GM21717 (cell line): ENCODE measurements at regions not wholly inside any gene's neighbourhood (a gene's known extent, or its start where the extent isn't known, plus 50 kb on each side); places are given as distances from the start of the nearest gene placed in this dataset.

Experiments used
- ATAC-seq: cut with Tn5 transposase; IDR thresholded peaks from one replicate; pipeline ENCODE4 v1.9.1; 2021; ENCODE audit warnings: mild to moderate bottlenecking, moderate library complexity; ENCODE audit not compliant: unreplicated experiment

DNA sequence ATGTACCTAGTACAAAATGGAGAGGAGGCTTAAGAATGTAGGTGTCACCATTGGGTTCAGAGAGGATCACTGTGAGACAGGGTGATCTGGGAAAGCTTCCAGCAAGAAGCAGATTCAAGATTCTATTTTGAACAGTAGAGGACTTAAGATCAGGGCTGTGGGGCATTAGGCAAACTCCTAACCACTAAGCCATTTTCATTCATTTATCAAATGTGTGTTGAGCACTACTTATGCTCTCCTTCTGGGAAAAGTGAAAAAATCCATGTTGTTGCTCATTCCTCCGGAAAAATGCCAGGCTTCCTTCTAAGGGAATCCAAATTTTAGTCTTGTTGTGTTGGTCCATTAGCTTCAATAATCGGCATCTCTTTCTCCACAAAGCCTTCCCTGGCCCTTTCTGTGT is 163.4 kb downstream of the NUAK1 start:
- ATAC-seq, result no peak

DNA sequence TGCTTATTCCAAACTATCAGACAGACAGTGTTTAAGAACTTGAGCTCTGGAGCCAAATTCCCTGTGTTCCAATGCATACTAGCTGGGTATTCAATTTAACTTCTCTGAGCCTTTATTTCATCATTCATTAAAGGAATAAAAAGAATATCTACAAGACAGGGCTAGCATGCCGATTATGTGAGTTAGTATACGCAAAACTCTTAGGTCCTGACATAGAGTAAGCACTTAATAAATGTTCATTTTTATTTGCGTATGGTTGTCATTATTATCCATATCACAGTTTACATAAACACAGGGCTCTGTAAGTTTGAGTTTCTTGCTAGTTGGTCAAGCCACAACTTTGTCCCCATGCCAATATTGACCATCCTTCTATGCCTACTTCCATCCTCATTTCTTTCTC is 161.5 kb downstream of the NUAK1 start:
- ATAC-seq, result no peak

DNA sequence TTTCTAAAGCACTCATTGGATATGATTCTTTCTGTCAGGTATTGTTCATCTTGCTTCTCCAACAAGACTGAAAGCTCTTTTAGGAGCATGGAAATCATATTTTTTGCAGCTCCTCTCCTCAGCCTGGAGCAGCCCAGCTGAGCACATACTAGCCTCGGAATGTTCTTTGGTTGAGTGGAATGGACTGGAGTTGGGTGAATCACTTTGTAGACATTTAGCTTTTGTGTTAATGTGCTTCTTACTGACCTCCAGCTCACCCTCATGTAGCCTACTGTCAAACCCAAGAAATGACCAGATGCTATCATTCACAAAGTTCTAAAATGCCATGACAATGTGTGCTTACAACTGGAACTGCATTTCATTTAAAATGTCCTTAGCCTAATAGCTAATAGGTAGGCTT is 161.1 kb downstream of the NUAK1 start:
- ATAC-seq, result no peak

DNA sequence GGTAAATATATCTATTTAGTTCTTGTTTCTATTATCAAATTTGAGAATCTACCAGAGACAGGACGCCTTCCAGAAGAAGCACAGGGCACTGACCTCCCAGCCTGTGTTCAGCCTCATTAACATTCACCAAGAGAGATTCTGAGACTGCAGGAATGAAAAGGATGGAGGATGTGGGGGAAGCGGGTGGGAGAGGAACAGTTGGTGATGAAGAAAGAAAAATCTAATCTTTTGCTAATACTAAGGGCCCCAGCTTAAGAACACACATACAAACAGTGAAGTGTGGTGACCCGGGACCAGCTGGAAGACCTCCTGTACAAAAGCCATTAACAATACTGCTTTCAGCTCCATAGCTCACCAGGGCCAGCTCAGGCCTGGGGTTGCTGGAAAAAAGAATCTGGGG is 160.5 kb downstream of the NUAK1 start:
- ATAC-seq, result no peak

DNA sequence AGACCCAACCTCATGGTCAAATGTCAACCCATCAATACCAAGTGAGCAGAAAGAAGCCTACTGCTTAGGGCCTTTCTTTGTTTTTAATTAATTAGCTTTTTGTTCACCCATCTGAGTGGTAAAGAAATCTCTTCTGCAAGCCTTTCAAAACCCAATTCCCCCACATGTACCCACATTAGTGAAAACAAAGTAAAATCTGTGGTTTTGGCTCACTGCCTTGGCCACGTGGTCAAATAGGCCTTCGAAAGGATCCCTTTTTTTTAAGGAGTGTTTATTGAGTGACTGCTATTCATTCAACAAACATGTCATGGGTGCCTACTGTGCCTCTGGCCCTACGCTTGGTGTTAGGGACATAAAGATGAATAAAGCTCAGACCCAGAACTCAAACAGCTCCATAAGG is 160.1 kb downstream of the NUAK1 start:
- no peak for ATAC-seq

DNA sequence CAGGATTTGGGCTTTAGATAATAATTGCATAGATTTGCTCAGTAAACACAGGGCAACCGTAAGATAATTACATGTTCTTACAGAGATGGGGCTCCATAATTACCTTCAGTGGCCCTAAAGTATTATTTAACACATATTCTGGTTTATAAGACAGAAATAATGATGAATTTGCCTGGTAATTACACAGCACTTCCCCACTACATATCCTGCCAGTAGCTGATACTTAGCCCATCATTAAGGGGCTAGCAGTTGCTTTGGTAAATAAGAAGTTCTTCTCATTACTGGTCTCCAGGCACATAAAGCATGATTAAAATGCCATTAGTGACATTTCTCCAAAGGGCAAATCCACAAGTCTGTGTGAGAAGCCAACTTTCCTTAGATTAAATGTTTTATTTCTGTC is 158.7 kb downstream of the NUAK1 start:
- no peak for ATAC-seq

DNA sequence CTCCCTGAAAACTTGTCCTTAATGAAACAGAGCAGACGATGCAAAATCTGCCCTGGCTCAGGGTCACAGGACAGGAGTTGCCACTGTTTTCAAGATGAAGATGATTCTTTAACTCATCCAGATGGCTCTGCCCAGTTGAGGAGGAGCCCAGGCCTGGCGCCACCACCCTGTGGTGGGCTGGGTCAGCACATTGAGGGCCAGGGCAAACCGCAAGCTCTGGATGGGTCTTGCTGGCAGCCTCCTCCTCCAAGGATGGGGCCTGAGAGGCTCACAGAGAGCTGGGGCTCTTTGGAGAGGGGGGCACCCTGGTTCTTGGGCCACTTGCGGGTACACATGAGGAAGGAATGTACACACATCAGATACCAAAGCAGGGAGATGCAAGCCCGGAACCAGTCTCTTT is 158.2 kb downstream of the NUAK1 start:
- ATAC-seq, result no peak

DNA sequence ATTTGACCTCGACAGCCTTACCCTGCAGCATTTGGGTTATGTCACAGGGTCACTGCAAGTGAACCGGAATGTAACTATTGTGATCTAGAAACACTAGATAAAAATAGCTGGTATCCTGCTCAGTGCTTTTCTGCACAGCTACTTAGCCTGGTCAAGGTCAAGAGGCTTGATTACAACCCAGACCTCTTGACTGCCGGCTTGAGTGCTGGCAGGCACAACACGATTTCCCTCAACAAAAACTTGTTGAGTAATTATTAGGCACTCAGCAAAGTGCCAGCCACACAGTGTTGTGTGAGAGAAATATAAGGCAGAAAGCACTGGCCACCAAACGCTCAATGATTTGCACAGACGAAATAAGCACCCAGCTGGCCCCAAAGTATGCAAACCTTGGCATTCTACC is 156.7 kb downstream of the NUAK1 start:
- no peak for ATAC-seq

DNA sequence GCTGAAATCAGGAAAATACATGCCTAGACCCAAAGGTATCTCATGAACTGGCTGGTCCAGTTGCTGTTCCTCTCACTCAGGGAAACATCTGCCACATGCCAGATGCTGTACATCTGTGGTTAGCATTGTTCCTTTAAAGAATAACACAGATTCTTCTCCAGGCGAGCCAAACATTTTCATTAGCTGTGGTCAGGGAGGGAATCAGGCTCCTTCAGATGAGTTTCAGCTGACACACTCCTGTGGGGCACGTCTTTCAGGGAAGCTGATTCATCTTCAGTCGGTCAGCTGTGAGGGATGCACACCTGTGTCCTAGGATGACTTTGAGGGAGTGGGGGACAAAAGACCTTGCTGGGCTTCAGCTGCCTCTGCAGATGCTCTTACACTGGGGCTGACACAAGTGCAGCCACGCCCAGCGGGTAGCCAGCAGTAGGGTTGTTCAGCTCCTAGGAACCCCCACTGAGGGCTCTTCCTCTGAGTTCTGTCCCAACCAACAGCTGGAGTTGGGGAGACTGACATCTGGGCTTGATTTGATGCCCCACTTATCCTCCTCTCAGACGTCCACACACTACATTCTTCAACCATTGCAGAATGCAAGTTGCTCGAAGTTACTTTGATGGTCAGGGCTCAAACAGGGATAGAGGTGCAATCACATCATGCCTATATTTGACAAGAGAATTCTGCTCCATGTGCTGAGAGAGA is 155.0 kb downstream of the NUAK1 start:
- ATAC-seq, result no peak

DNA sequence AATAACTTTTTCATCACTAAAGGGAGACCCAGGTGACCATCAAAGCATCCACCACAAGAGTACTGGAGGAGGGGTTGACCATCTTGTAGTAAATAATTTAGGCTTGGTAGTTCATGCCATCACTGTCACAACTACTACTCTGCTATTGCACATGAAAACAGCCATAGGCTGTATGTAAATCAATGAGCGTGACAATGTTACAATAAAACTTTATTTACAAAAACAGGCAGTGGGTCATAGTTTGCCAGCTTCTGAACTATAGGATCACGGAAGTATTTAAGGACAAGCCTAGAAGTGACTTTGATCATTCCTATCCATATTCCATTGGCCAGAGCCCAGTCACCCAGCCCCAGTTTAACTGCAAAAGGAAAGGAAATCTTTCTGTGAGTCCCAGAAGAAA is 153.4 kb downstream of the NUAK1 start:
- no peak for ATAC-seq

DNA sequence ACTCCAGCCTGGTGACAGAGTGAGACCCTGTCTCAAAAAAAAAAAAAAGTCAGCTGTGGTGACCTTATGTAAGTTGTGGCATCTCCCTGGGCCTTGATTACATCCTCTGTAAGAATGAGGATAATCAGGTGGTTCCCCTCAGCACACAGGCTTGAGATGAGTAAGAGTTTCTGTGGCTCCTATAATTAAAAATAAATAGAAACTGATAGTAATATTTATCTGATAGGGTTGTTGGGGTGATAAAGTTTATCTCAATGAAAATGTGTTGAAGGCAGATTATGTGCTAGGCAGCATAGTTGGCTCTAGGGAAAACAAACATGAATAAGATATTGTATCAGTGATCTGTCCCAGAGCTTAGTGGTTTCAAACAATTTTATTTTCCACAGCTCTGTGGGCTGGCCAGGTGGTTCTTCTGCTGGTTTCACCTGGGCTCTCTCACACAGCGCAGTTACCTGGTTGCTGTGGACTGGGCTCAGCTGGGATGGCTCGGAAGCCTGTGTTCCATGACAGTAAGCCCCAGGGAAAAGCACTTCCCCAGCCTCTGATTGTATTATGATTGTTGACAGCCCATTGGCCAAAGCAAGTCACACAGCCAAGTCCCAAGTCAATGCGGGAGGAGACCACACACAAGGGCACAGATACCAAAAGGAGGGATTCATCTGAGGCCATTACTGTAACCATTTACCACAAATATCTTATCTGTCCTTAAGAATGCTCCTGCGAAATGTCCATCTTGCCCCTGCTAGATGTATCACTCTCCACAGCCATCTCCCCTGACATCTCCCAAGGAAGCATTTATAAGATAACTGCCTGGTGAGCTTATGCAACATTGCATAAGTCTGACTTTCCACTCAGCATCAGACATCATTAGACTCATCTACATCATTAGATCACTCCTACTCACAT is 151.7 kb downstream of the NUAK1 start:
- no peak for ATAC-seq

DNA sequence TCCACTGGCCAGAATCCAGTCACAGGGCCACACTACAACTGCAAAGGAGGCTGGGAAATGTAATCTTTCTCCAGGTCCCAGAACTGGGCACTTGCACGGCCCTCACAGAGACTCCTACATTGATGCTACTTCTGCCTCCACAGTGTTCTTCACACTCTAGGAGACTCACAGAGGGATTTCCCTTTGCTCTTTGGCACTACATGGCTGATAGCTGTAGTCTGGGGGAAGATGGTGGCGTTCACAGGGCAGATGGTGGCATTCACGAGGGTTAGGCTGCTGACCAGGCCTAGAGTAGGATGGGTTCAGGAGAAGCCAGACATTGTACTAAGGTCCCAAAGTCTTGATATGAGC is 151.1 kb downstream of the NUAK1 start:
- no peak for ATAC-seq

DNA sequence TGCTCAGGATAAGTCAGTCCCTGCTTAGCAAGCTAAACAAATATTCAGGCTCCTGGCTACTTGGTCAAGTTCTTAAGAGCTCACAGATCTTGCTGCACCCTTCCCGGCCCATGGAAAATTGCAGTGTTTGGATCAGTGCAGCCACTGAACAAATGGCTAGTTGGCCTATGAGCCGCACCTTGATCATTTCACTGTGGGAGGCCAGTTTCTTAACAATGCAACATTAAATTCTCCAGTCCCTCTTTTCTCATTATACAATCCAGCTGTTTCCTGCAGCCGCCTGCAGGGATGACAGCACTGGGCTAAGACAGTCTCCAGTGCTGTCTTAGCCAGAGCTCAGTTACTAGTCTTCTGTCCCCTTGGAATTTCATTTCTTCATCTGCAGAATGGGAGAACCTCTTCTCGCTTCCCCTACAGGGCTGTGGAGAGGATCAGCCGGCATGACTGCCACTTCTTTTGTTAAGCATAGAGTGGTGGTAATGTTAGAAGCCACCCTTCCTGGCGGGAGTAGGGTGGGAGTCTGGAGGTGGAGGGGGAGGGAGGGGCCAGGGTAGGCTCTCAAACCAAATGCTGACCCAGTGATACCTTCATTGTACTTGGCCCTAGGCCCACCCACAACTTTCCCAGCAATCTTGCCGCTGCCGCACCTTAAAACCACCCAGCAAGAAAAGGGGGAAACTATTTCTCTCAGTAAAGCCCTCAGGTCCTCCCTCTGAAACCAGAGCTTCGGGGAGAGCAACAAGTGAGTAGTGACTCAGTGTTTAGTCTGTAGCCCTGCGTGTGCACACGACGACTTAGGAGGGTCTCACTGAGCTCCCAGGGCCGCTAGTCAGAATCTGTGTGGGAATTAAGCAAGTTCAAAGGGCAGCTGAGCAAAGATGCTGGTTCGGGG is 145.7 kb downstream of the NUAK1 start:
- ATAC-seq, result no peak

DNA sequence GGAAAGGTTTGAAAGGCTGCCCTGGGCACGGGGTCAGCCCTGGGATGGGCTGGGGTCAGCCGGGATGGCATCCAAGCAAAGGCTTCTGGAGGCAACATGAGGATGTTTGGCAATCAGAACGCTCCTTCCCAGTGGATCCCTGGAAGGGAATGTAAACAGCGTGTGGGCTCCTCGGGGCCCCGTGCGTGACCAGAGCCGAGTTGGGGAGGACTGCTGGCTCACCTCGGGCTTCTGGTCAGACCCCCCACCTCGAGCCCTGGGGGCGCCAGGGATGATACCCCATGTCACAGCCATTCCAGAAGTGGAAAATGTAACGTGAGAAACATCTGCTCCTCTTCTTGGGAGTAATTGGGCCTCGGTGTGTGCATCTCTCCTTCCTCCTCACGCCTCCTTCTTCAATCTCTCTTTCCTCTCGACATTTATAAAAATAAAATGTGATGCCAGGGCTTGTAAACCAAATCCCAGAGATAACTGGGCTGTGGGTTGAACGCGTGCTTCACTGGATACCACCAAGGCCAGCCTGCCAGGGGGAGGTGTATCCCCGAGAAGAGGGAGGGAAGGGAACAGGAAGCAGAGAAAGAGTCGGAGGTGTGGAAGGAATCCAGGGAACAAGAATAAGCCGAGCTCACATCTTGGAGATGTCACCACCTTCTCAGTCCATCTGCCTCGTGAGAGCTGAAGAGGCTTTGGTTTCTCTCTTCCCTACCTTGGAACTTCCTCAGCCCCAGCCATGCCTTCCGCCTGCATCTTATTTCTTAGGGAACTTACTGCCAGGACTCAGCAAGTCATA is 144.8 kb downstream of the NUAK1 start:
- ATAC-seq, result no peak

DNA sequence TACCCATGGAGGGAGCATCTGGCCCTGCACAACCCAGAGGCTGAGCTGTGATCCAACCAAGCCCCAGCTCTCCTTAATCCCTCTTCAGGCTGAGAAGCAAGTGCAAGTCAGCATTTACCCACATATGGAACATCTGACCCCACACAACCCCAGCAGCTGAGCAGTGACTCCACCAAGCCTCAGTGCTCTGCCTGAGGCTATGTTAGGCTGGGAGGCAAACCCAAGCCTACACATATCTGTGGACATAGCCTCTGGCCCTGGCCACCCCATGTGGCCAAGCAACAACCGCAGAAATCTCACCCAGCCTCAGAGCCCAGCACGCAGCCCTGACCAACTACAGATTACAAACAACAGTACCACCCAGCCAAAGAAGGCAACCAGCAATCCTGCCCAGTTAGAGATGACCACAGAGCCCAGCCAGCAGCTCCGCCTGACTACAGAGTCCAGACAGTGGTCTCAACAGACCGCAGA is 142.8 kb downstream of the NUAK1 start:
- no peak for ATAC-seq

DNA sequence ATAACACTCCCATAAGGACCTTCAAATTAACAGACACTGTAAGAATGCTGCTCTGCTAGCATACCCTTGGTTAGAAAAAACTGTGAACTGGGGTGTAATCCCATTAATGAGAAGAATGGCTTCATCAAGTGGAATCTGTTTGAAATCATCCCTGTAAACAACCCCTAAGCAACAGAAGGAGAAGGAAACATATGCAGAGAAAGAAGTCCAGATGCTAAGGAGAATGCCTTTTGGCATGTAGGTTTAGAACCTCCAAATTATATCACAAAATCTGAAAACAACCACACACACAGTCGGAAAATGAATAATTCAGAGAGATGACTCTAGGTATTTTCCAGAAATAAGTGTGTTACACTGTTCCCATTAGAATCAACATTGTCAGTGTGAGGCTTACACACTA is 140.2 kb downstream of the NUAK1 start:
- no peak for ATAC-seq

DNA sequence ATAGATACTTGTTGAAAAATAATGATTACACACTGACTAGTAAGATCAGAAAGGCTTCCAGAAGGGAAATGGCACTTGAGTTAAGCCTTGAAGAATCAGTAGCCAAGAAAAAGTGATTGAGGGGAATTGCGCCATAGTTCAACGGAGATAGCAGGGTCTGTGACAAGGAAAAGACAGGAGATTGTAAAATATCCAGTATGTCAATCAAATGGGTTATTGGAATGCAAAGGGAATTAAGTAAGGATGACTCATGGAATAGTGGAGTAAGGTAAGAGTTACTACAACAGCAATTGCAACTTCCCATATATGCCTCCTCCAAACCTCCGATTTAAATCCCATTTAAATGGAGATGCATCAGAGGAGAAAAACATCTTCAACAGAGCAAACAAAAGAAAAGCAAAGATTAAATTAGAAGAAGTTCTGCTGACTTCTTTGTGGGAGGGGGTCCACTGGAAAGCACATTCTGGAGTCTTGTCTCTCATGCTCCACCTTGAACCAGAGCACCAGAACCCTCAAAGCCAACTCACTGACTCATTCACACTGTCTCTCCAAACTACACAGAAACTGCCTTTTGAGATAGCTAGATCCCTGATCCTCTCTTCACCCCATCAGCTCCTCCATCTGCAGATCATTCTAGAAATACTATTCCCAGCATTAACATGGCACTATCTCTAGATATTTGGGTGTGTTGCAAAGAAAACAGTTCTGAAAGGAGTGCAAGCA is 138.2 kb downstream of the NUAK1 start:
- ATAC-seq, result no peak

DNA sequence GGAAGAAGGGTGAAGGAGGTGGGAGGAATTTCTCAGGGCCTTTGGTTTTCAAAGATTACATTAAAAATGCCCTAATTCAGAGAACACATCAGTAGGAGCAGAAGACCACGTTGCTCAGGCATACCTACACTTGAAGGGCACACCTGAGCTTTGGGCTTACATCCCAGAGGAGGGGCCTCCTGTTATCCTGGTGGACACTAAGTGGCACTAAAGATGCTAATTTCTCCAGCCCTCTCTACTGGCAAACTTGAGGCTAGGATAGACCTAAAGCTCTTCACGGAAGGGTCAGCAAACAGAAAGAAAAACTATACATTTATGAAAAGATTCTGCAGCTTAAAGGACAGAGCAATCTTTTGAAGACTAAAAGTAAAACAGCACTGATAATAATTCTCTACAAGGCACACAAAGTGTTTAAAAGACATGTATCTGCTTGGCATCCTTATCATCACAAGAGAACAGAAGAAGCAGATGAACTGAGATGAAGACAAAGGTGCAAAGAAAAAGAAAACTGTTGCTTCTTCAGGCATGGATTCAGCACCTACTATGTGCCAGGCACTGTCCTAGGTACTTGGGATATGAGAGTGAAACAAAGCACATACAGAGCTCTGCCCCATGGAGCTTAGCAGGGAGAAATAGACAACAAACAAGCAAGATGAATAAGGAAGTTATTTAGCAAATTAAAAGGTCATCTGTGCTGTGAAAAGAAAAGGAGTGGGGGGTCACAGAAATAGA is 137.5 kb downstream of the NUAK1 start:
- no peak for ATAC-seq

DNA sequence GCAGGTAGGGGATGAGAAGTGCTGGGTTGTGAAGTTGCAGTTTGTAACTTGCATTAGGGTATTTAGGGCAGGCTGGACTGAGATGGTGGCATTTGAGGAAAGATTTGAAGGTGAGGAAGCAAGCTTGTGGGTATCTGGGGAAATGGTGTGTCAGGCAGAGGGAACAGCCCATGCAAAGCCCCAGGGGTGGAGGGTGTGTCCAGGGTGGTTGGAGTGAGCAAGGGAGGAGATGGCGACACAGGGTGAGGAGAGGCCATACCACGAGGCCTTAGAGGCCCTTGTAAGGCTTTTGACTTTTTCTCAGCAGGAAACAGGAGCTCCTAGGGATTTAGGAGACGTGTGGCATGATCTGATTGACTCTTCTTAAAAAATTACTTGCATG is 136.9 kb downstream of the NUAK1 start:
- ATAC-seq, result no peak
